GM21515 (cell line): ENCODE measurements at regions not wholly inside any gene's neighbourhood (a gene's known extent, or its start where the extent isn't known, plus 50 kb on each side); places are given as distances from the start of the nearest gene placed in this dataset.
"Not testable (repeated sequence)": the region's sequence is repeated elsewhere in the genome, so short reads cannot be mapped to it uniquely, and the experiment has no call there.

Experiments used
- ATAC-seq: cut with Tn5 transposase; IDR thresholded peaks from one replicate; pipeline ENCODE4 v1.9.1; 2021; ENCODE audit not compliant: unreplicated experiment

DNA sequence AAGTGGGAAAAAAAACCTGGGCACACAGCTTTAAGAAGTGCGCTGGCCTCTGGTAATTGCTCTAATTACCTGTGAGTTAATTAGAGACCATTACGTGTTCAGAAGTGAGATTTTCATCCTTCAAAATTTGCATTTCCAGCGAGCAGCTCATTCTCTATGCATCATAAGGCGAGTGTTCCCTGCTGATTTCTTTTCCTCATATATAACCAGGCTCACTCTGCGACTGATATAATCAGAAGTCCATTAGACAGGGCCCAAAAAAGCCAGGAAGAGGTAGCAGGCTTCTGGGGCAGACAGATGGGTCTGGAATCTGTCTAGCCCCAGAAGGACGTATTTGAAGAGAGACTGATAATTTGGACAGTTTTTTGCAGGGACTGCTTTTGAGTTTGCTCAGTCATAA, 158.7 kb downstream of the MTHFS start:
- no peak for ATAC-seq

GRCh38 chr15:79740561-79740960, 156.3 kb downstream of the MTHFS start:
- no peak for ATAC-seq

DNA sequence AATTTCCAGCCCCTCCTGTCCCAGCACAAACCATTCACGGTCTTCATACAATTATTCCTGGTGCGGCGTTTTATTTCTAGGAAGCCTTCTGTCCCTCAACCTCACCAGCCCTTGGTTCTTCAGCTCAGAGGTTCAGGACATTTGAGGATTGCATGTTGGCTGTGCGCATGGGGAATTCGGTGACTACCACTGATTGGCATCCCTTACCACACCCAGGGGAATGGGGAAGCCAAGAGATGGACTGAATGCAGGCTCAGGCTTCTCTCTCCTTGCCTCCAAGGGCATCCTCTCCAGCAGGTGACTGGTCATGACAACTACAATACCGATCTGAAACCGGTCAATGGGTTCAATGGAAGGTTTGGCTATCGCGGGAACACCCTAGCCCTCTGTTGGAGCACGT, 153.8 kb downstream of the MTHFS start:
- no peak for ATAC-seq

- not testable (repeated sequence) for ATAC-seq
These were observed 152.3 kb downstream of the MTHFS start for GRCh38 chr15:79744485-79744884.

DNA sequence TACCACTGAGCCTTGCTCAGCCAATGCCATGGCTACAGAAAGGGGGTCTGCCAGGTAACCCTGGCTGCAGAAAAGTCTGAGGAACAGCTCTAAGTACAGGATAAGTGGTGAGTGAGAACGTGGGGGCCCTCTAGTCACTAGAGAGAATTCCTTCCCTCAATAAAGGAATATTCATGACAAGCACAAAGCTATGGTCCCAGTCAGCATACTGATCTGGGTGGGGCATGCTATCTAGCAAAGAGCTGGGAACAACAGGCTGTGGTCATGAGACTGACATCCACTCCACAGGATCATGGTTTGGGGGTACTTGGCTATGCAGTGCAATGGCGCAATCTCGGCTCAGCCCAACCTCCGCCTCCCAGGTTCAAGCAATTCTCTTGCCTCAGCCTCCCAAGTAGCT, 140.4 kb downstream of the MTHFS start:
- ATAC-seq = no peak

- no peak for ATAC-seq
These were observed 131.7 kb downstream of the MTHFS start for GRCh38 chr15:79765081-79765480.

DNA sequence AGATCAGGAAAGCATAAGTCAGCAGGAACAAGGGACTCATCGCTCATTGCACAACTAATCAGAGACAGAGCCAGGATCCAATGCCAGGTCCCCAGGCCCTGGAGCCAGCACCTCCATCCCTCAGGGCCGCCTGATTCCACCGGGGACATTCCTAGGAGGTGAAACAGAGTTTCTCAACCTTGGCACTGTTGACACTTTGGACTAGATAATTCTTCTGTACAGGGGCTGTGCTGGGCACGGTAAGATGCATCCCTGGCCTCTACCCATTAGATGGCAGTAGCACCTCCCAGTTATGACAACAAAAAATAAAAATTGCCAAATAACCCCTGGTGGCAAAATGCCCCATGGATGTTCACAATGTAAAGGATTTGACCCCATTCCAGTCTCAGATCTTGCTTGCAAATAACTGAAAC, 127.7 kb downstream of the MTHFS start:
- no peak for ATAC-seq

DNA sequence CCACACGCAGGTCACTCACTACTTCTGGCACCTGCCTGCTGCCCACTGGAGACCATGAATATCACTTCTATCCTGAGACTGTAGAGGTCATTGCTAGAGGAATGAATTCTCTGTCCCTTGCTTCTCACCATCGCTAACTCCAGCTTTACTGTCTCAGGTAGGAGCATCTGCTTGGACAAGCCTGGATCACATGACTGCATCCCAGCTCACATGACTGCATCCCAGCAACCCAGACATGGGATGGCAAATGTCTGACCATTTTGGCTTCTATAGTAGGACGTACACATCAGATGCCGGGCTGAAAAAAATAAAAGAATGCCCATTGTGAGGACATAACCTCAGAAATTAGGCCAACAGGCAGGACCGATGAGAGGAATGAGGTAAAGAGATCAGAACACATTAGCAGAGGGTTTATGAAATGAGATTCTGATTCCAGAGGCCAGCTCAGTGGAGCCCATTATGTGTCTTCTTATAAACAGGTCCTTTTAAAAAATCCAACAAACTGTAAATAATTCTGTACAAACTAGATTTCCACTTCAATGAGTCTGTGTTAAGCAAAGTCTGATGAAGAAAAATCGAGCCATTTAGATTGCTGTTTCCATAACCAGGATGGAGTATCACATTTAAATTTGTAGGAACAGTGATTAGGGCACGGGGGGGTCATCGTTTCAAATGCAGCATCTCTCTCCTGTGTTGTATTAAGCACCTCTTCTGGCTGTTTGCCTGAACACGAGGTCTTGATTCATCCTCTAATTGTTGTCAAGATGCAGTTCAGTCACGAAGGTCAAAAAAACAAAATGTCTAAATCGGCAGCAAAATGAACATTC, 126.7 kb downstream of the MTHFS start:
- no peak for ATAC-seq

DNA sequence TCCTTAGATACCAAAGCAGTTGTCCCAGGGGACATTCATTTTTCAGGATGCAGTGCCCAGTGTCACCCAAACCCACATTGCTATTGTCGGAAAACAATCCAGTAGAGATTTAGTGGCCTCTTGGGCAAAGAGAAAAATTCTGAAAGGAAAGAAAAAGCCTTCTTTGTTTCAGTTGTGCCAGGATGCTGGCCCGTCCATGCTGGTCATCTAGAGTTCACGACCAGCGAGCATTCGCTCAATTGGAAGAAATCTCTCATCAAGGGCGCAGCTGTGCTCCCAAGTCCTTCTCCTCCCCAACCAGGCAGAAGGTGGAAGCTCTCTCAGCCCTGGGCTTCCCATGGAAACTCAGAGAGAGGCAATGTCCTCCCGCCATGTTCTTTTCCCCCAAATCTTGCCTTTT, 123.7 kb downstream of the MTHFS start:
- ATAC-seq = no peak

DNA sequence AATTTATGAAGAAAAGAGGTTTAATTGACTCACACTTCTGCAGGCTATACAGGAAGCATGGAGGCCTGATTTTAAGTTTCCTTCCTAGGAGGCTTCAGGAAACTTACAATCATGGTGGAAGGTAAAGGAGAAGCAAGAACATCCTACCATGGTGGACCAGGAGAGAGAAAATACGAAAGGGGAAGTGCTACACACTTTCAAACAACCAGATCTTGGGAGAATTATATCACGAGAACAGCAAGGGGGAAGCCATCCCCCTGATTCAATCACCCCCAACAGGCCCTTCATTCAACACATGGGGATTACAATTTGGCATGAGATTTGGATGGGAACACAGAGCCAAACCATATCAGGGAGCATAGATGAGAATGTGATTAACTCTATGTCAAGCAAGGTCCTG, 121.0 kb downstream of the MTHFS start:
- ATAC-seq = no peak

DNA sequence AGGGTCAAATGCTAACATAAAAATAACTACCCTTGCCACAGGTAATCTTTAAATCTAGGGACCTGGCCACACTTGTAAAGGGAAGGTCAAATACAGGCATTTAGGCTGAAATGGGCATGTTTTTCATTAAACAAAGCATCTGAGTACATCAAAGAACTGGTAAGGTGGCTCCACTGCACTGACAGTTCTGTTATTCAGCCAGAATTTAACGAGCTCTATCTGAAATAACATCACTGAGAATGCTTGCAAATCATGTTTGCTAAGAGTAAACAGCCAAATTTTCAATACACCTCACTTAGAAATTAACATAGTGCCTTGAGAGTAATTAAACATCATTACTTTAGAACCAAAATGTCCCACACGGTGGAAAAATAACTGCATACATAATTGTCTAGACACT, 118.9 kb downstream of the MTHFS start:
- ATAC-seq = no peak

DNA sequence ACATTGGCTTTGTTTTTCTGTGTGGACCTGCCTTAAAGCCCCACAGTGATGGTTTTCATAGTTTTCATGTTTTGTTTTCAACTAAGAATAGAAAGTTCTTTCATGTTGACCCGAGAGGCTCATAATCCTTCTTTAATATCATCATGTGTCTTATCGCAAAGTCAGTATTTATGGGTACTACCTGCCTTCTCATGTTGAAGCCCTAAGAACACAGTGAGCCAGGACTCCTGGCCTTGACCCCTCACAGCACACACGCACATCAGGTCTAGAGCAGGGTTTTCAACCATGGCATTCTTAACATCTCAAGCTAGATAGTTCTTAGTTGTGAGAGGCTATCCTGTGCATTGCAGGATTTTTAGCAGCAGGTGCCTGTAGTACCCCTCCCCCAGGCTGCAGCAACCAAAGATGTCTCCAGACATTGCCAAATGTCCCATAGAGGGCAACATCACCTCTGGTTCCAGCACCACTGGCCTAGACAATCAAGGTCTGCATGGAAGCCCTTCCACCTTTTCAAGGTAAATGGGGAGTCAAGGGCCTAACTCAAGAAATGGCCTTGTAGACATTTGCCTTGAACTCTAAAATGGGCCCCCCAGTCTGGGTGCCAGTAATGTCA, 118.3 kb downstream of the MTHFS start:
- no peak for ATAC-seq

DNA sequence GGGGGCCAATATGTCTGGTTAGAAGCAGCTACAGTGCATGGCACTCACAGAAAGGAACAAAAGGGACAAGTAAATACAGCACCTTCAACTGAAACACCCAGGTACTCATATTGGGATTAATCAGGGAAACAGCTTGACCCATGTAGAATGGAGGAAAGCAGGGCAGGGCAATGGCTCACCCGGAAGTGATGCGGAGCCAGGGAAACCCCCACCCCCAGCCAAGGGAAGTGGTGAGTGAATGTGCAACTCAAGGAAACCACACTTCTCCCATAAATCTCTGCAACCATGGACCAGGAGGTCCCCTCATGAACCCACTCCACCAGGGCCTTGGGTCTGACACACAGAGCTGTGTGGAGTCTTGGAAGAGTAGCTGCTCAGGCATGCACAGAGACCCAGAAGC, 117.1 kb downstream of the MTHFS start:
- no peak for ATAC-seq

DNA sequence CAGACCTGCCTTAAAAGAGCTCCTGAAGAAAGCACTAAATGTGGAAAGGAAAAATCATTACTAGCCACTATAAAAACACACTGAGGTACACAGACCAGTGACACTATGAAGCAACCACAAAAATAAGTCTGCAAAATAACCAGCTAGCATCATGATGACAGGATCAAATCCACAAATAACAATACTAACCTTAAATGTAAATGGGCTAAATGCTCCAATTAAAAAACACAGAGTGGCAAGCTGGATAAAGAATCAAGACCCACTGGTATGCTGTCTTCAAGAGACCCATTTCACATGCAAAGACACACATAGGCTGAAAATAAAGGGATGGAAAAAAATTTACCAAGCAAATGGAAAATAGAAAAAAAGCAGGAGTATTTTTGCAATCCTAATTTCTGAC, 114.5 kb downstream of the MTHFS start:
- ATAC-seq = not testable (repeated sequence)
